Thyroid gland (tissue), 4 donors: ENCODE measurements at regions not wholly inside any gene's neighbourhood (a gene's known extent, or its start where the extent isn't known, plus 50 kb on each side); places are given as distances from the start of the nearest gene placed in this dataset.

Experiments
- POLR2A ChIP-seq, 2 donors: fragments of 450-650 bp; IDR thresholded peaks; one replicate each; pipeline ENCODE4 v1.6.1; 2017; ENCODE audit warnings: antibody characterized with exemption in 2 of 2, mild to moderate bottlenecking in 2 of 2, moderate library complexity in 1 of 2
- TF ChIP-seq, protein P1 (sequence below), 6 experiments: fragments of 200-600 bp in 3 of 6; fragments of 450-650 bp in 3 of 6; sonication (generic) in 3 of 6; IDR thresholded peaks; one replicate each; pipeline ENCODE4 v1.5.1; 2016 to 2019; ENCODE audit warnings: antibody characterized with exemption in 6 of 6, mild to moderate bottlenecking in 2 of 6, inconsistent platforms in 1 of 6, moderate library complexity in 1 of 6

DNA sequence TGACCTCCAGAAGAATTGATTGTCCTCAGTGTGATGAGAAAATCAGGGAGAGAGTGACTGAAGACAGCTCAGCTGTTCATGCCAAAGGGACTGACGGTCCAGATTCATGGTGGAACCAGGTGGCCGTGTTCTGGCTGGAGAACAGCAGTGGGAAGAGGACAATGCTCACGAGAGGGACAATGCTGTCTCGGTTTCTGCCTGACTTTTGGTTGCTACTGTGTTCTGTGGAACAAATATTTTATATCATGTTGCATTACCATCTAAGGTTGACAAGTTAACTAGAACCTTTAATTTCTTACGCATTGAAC is 58.0 kb upstream of the ULK4 start:
- TF ChIP-seq, protein P1, sequence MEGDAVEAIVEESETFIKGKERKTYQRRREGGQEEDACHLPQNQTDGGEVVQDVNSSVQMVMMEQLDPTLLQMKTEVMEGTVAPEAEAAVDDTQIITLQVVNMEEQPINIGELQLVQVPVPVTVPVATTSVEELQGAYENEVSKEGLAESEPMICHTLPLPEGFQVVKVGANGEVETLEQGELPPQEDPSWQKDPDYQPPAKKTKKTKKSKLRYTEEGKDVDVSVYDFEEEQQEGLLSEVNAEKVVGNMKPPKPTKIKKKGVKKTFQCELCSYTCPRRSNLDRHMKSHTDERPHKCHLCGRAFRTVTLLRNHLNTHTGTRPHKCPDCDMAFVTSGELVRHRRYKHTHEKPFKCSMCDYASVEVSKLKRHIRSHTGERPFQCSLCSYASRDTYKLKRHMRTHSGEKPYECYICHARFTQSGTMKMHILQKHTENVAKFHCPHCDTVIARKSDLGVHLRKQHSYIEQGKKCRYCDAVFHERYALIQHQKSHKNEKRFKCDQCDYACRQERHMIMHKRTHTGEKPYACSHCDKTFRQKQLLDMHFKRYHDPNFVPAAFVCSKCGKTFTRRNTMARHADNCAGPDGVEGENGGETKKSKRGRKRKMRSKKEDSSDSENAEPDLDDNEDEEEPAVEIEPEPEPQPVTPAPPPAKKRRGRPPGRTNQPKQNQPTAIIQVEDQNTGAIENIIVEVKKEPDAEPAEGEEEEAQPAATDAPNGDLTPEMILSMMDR (IDR thresholded peaks at IDR 0.05) = no peak
- no peak for TF ChIP-seq POLR2A (IDR thresholded peaks at IDR 0.05)
